Nephron progenitor cell (in vitro differentiated cells): ENCODE measurements at regions not wholly inside any gene's neighbourhood (a gene's known extent, or its start where the extent isn't known, plus 50 kb on each side); places are given as distances from the start of the nearest gene placed in this dataset.

Source experiments
- DNase-seq: peaks from one replicate; pipeline ENCODE4 v3.0.0; 2021
- H3K27ac Mint-ChIP-seq: 2 replicates; pipeline ENCODE4 v1.8.0; 2021; ENCODE audit warnings: mild to moderate bottlenecking, moderate library complexity, mixed read lengths
- H3K27me3 Mint-ChIP-seq: 2 replicates; pipeline ENCODE4 v1.8.0; 2021; ENCODE audit warnings: mild to moderate bottlenecking, low read depth, mixed read lengths; ENCODE audit not compliant: poor library complexity
- H3K36me3 Mint-ChIP-seq: 2 replicates; pipeline ENCODE4 v1.8.0; 2021; ENCODE audit warnings: low read depth, mixed read lengths
- H3K4me1 Mint-ChIP-seq: 2 replicates; pipeline ENCODE4 v1.8.0; 2021; ENCODE audit warnings: mixed read lengths
- H3K4me3 Mint-ChIP-seq: 2 replicates; pipeline ENCODE4 v1.8.0; 2021; ENCODE audit warnings: mild to moderate bottlenecking, moderate library complexity, mixed read lengths
- H3K9me3 Mint-ChIP-seq: 2 replicates; pipeline ENCODE4 v1.8.0; 2021; ENCODE audit warnings: mild to moderate bottlenecking, moderate library complexity, mixed read lengths
- TF ChIP-seq, protein P1 (sequence below): fragments of 200-600 bp; sonication (generic); IDR thresholded peaks from 2 replicates; pipeline ENCODE4 v1.5.0; 2021; ENCODE audit warnings: antibody characterized with exemption

DNA sequence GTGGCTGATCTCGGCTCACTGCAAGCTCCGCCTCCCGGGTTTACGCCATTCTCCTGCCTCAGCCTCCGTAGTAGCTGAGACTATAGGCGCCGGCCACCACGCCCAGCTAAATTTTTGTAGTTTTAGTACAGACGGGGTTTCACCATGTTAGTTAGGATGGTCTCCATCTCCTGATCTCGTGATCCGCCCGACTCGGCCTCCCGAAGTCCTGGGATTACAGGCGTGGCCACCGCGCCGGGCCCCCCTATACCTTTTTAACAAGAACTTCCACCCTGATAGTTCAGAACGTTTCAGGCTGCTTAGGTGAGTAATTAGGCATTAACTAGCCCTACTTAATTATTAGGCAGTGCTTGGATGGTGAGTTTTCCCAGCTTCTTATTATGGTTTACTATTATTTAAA is 552.5 kb downstream of the BCKDHB start:
- no peak for DNase-seq
- H3K4me3 Mint-ChIP-seq: no peak overlapping the region
- TF ChIP-seq, protein P1, sequence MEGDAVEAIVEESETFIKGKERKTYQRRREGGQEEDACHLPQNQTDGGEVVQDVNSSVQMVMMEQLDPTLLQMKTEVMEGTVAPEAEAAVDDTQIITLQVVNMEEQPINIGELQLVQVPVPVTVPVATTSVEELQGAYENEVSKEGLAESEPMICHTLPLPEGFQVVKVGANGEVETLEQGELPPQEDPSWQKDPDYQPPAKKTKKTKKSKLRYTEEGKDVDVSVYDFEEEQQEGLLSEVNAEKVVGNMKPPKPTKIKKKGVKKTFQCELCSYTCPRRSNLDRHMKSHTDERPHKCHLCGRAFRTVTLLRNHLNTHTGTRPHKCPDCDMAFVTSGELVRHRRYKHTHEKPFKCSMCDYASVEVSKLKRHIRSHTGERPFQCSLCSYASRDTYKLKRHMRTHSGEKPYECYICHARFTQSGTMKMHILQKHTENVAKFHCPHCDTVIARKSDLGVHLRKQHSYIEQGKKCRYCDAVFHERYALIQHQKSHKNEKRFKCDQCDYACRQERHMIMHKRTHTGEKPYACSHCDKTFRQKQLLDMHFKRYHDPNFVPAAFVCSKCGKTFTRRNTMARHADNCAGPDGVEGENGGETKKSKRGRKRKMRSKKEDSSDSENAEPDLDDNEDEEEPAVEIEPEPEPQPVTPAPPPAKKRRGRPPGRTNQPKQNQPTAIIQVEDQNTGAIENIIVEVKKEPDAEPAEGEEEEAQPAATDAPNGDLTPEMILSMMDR: no peak
- H3K27ac Mint-ChIP-seq: no peak overlapping the region
- H3K4me1 Mint-ChIP-seq: no peaks in the 10 kb centered on the region
- no peaks in the 10 kb centered on the region for H3K9me3 Mint-ChIP-seq
- no peaks in the 10 kb centered on the region for H3K36me3 Mint-ChIP-seq
- H3K27me3 Mint-ChIP-seq: no peaks in the 10 kb centered on the region

DNA sequence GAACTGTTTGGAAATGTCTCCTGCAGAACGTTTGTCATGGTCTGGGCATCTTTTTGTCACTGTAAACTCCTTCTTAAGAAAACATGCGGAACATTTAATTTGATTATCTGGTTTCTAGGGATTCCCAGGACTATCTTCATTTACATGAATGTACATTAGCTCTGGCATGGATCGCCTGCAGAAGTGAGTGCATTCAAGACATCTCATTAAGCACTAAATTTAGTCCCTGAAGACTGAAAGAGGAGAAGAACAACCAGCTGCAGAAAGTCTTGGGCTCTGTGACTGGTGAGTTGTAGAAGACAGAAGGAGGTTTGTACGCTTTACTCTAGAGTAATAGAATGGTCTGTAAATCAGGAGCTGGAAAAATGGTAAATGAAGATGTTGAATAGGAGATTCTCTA is 540.7 kb downstream of the BCKDHB start:
- H3K4me1 Mint-ChIP-seq: no peaks in the 10 kb centered on the region
- H3K27ac Mint-ChIP-seq: no peak overlapping the region
- peaks cover 19% of the 10 kb centered on the region for H3K9me3 Mint-ChIP-seq
- no peak overlapping the region for H3K4me3 Mint-ChIP-seq
- TF ChIP-seq, protein P1: no peak
- no peaks in the 10 kb centered on the region for H3K36me3 Mint-ChIP-seq
- H3K27me3 Mint-ChIP-seq: no peaks in the 10 kb centered on the region
- DNase-seq: no peak

DNA sequence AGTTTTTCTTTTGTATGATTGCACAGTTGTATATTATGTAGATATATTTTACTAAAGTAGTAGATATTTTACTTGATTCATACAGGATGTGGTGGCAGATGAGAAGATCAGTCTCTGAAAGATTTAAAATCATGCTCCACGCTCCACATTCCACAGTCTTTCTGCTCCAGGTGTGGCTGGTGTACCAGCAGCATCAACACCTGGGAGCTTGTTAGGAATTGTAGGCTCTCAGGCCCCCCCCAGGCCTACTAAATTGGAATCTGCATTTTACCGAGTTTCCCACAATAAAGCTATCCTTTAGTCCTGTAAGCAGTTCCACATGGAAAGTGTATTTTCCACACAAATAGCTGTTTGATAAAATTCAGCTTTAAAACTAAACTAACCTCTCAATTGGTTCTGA is 537.4 kb downstream of the BCKDHB start:
- Mint-ChIP-seq H3K27ac (no peak overlapping the region), H3K27me3 (no peaks in the 10 kb centered on the region), H3K36me3 (no peaks in the 10 kb centered on the region), H3K4me1 (peaks cover 9% of the 10 kb centered on the region), H3K4me3 (no peak overlapping the region), H3K9me3 (peaks cover 19% of the 10 kb centered on the region)
- no peak for DNase-seq
- TF ChIP-seq, protein P1: no peak

DNA sequence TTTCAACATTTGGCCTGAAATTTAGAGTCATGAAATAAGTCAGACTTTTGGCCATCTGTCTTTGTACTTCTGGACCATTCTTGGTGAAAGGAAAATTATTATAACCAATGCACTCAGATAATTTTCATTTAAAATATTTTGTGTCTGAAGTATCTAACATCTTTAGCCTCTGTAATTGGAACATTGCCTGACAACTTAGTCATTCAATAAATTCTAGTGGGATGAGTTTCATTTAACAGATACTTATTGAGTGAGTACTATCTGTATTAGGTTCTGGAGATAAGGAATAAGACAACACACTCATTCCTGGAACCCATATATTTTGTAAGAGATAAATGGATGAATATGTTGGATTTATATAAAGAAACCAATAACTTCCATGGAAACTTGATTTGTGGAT is 536.0 kb downstream of the BCKDHB start:
- DNase-seq: no peak
- no peak overlapping the region for H3K27ac Mint-ChIP-seq
- H3K36me3 Mint-ChIP-seq: no peaks in the 10 kb centered on the region
- H3K27me3 Mint-ChIP-seq: no peaks in the 10 kb centered on the region
- peaks cover 19% of the 10 kb centered on the region for H3K9me3 Mint-ChIP-seq
- H3K4me3 Mint-ChIP-seq: no peak overlapping the region
- TF ChIP-seq, protein P1: no peak
- peaks cover 14% of the 10 kb centered on the region for H3K4me1 Mint-ChIP-seq

DNA sequence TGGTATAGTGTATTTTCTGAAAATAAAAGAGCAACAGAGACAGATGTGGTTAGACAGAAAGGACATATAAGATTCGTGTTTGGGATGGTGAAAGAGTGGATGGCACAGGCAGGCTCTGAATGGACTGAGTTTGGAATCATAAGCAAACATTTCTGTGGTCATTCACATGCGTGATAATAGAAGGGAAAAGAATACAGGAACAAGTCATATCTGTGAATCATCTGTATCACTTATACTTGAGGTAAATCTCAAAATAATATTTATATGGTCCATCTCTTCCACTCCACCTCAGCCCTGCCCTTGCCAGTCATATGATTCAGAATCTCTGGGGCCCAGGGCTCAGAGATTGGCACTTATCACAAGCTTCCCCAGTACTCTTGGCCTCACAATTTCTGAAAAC is 535.1 kb downstream of the BCKDHB start:
- H3K9me3 Mint-ChIP-seq: peaks cover 19% of the 10 kb centered on the region
- H3K4me1 Mint-ChIP-seq: peaks cover 14% of the 10 kb centered on the region
- H3K4me3 Mint-ChIP-seq: no peak overlapping the region
- no peaks in the 10 kb centered on the region for H3K36me3 Mint-ChIP-seq
- H3K27ac Mint-ChIP-seq: no peak overlapping the region
- H3K27me3 Mint-ChIP-seq: no peaks in the 10 kb centered on the region
- TF ChIP-seq, protein P1: no peak
- DNase-seq: no peak

DNA sequence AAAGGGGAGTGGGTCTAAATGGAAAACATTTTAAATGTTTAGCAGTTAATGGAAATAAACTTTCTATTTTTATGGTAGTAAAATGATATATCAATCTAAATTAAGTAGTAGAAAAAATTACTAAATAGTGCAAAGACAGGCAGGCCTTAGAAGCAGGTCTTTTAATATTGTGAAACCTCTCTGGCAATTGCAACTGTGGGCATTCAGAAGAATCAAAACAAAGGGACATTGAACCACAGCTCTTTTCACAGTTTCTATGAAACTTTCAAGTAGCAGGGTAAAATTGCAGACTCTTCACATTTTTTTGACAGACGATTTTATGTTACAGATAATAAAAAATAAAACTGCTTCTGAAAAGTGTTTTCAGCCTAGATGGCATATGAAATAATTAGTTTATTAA is 533.7 kb downstream of the BCKDHB start:
- peaks cover 14% of the 10 kb centered on the region for H3K4me1 Mint-ChIP-seq
- peaks cover 5% of the 10 kb centered on the region for H3K9me3 Mint-ChIP-seq
- no peak for DNase-seq
- no peaks in the 10 kb centered on the region for H3K27me3 Mint-ChIP-seq
- H3K36me3 Mint-ChIP-seq: no peaks in the 10 kb centered on the region
- H3K4me3 Mint-ChIP-seq: no peak overlapping the region
- TF ChIP-seq, protein P1: no peak
- no peak overlapping the region for H3K27ac Mint-ChIP-seq
